Chondrocyte (in vitro differentiated cells): ENCODE measurements at regions not wholly inside any gene's neighbourhood (a gene's known extent, or its start where the extent isn't known, plus 50 kb on each side); places are given as distances from the start of the nearest gene placed in this dataset.

ENCODE experiments used
- DNase-seq: peaks from one replicate; pipeline ENCODE4 v3.0.0; 2021; ENCODE audit warnings: mixed read lengths, low spot score
- H3K27ac Mint-ChIP-seq: one replicate; pipeline ENCODE4 v1.8.0; 2021; ENCODE audit warnings: mild to moderate bottlenecking, moderate library complexity, mixed read lengths; ENCODE audit not compliant: unreplicated experiment
- H3K27me3 Mint-ChIP-seq: 2 replicates; pipeline ENCODE4 v1.8.0; 2021; ENCODE audit warnings: low read depth, mixed read lengths
- H3K36me3 Mint-ChIP-seq: 2 replicates; pipeline ENCODE4 v1.8.0; 2021; ENCODE audit warnings: low read depth, mixed read lengths
- H3K4me1 Mint-ChIP-seq: 2 replicates; pipeline ENCODE4 v1.8.0; 2021; ENCODE audit warnings: low read depth, mild to moderate bottlenecking, mixed read lengths
- H3K4me3 Mint-ChIP-seq: one replicate; pipeline ENCODE4 v1.8.0; 2021; ENCODE audit warnings: mild to moderate bottlenecking, moderate library complexity, mixed read lengths; ENCODE audit not compliant: unreplicated experiment
- H3K9me3 Mint-ChIP-seq: 2 replicates; pipeline ENCODE4 v1.8.0; 2021; ENCODE audit warnings: low read depth, mixed read lengths
- TF ChIP-seq, protein P1 (sequence below): fragments of 200-600 bp; sonication (generic); IDR thresholded peaks from 2 replicates; pipeline ENCODE4 v1.5.0; 2021; ENCODE audit warnings: antibody characterized with exemption, mild to moderate bottlenecking, moderate library complexity

DNA sequence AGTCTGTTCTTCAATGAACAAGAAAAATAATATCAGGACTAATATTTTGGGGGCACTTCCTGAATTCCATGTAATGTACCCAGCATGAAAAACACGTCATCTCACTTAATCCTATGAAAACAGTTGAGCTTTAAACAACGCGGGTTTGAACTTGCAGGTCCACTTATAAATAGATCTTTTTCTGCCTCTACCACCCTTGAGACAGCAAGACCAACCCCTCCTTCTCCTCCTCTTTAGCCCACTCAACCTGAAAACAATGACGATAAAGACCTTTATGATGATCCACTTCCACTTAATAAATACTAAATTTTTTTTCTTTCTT, 203.9 kb upstream of the KRR1 start:
- Mint-ChIP-seq H3K4me3 (no peak overlapping the region), H3K9me3 (no peaks in the 10 kb centered on the region), H3K4me1 (peaks cover 3% of the 10 kb centered on the region), H3K27ac (no peak overlapping the region), H3K27me3 (peaks cover 2% of the 10 kb centered on the region), H3K36me3 (no peaks in the 10 kb centered on the region)
- TF ChIP-seq, protein P1, sequence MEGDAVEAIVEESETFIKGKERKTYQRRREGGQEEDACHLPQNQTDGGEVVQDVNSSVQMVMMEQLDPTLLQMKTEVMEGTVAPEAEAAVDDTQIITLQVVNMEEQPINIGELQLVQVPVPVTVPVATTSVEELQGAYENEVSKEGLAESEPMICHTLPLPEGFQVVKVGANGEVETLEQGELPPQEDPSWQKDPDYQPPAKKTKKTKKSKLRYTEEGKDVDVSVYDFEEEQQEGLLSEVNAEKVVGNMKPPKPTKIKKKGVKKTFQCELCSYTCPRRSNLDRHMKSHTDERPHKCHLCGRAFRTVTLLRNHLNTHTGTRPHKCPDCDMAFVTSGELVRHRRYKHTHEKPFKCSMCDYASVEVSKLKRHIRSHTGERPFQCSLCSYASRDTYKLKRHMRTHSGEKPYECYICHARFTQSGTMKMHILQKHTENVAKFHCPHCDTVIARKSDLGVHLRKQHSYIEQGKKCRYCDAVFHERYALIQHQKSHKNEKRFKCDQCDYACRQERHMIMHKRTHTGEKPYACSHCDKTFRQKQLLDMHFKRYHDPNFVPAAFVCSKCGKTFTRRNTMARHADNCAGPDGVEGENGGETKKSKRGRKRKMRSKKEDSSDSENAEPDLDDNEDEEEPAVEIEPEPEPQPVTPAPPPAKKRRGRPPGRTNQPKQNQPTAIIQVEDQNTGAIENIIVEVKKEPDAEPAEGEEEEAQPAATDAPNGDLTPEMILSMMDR = no peak
- DNase-seq = no peak

DNA sequence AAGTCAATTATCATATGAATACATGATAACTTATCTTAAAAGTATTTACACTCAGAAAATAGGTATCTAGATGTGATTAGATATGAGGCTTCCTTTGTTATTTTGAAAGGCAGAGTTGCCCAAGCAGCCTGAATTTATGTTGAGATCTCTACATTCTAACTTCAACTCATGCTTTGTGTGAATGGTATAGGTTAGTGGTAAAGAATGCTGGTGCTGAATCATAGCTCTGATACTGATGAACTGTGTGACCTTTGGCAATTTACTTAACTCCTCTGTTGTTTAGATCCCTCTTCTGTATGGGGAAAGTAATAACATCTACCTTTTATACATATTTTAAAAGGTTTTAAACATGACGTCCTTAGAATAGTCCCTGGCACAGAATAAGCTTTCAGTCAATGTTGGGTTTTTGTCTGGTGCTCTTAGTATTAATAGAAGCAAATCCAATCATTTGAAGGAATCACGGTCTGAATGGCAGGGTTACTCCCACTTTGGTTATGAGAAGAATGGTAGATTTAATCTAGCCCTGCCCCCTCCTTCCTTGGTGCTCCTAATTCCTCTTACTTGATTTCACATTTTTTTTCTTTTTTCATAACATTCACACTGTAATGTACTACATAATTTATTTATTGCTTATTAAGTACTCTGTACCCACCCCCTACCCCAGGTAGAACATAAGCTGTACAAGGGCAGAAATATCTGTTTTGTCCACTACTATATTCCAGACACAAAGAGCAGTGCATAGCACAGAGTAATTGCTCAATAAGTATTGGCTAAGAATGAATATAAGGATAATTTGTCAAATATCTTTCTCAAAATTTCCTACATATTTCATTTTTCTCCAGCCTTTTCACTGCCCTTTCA, 203.3 kb upstream of the KRR1 start:
- TF ChIP-seq, protein P1 = no peak
- H3K27me3 Mint-ChIP-seq = peaks cover 4% of the 10 kb centered on the region
- DNase-seq = no peak
- no peak overlapping the region for H3K4me3 Mint-ChIP-seq
- no peak overlapping the region for H3K27ac Mint-ChIP-seq
- H3K36me3 Mint-ChIP-seq = no peaks in the 10 kb centered on the region
- H3K9me3 Mint-ChIP-seq = no peaks in the 10 kb centered on the region
- peaks cover 3% of the 10 kb centered on the region for H3K4me1 Mint-ChIP-seq

DNA sequence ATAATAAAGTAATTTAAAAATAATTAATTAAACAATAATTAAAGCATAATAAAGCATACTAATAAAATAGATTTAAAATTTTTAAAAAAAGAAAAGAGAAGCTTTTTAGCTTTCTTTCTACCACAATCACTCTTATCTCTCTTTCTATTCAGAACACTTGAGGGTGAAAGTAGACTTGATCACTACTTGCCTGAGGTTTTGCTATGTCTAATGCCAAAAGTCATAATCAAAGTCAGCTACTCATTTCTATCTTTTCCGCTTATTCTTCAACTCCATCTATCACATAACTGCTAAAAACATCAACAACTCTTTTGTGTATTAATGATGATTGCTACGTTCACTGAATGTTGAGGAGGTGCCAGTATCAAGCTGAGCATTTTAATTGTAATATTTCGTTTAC, 202.0 kb upstream of the KRR1 start:
- Mint-ChIP-seq H3K36me3 (no peaks in the 10 kb centered on the region), H3K27ac (no peak overlapping the region), H3K9me3 (no peaks in the 10 kb centered on the region), H3K4me1 (peaks cover 5% of the 10 kb centered on the region), H3K27me3 (peaks cover 6% of the 10 kb centered on the region), H3K4me3 (no peak overlapping the region)
- TF ChIP-seq, protein P1 = no peak
- DNase-seq = no peak

DNA sequence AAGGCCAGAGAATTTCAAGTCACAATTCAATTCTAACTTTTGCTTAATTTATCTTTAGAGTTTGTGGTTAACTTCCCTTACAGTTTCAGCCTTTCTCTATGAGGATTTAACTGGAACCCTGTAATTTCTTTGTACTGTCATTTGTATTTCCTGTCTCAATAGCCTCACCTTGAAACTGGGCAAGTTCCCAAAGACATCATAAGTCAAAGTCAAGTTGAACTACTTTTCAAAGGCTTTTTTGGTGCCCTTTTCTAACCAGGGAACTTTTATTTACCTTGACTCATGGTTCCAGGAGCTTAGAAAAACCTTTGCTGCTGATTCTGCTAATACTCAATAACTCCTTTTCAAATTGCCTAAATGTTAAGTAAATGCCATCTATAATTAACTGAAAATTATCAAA, 200.8 kb upstream of the KRR1 start:
- H3K4me3 Mint-ChIP-seq = no peak overlapping the region
- H3K27ac Mint-ChIP-seq = no peak overlapping the region
- H3K9me3 Mint-ChIP-seq = no peaks in the 10 kb centered on the region
- peaks cover 6% of the 10 kb centered on the region for H3K27me3 Mint-ChIP-seq
- TF ChIP-seq, protein P1 = no peak
- no peak for DNase-seq
- peaks cover 13% of the 10 kb centered on the region for H3K4me1 Mint-ChIP-seq
- no peaks in the 10 kb centered on the region for H3K36me3 Mint-ChIP-seq

DNA sequence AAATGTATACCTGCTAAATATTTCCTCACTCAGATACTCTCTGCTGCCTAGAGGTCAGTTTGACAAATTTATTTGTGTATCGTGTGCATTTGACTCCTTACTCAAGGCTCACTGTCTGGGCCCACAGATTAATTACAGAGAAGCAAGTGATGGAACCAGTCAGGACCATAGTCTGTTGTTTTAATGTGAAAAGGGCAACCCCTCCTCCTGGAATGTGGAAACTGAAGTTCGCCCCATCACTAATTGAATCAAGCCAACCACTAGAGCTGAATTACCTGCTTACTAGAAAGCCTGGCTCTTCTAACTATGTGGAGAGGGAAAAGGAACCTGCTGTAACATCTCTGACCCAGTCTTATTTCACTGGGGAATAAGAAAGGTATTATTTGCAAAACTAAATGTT, 199.9 kb upstream of the KRR1 start:
- no peak for DNase-seq
- H3K36me3 Mint-ChIP-seq = no peaks in the 10 kb centered on the region
- H3K4me1 Mint-ChIP-seq = peaks cover 21% of the 10 kb centered on the region
- peaks cover 6% of the 10 kb centered on the region for H3K27me3 Mint-ChIP-seq
- TF ChIP-seq, protein P1 = no peak
- H3K4me3 Mint-ChIP-seq = no peak overlapping the region
- no peak overlapping the region for H3K27ac Mint-ChIP-seq
- H3K9me3 Mint-ChIP-seq = no peaks in the 10 kb centered on the region
